ENCODE measurements at regions not wholly inside any gene's neighbourhood (a gene's known extent, or its start where the extent isn't known, plus 50 kb on each side); places are given as distances from the start of the nearest gene placed in this dataset.
A peak's percentile ranks its signal among the peaks of the same experiment; 100 is the strongest.

- TF ChIP-seq CEBPB (IDR thresholded peaks at IDR 0.05) (peak; percentile 84), ZBTB7A (IDR thresholded peaks at IDR 0.05; ENCODE audit: low read depth) (no peak), REST (IDR thresholded peaks at IDR 0.05; ENCODE audit: low read depth) (no peak), YY1 (IDR thresholded peaks at IDR 0.05; ENCODE audit: low read depth) (0 out of 2 replicates have a peak, but pooled peaks have one; percentile 17), TEAD4 (IDR thresholded peaks at IDR 0.05) (peak; percentile 76), TAF1 (IDR thresholded peaks at IDR 0.05; ENCODE audit: low read depth) (no peak), EP300 (IDR thresholded peaks at IDR 0.05; ENCODE audit: borderline replicate concordance) (peak; percentile 43; the same call in 1 of the 2 replicates)
Measured at GRCh38 chr15:85312929-85313331, 67.5 kb upstream of the AKAP13 start.

- TF ChIP-seq EP300 (IDR thresholded peaks at IDR 0.05; ENCODE audit: borderline replicate concordance) (no peak), EGR1 (IDR thresholded peaks at IDR 0.05) (no peak), MAX (IDR thresholded peaks at IDR 0.05) (no peak), TCF12 (IDR thresholded peaks at IDR 0.05; ENCODE audit: low read depth) (no peak), RAD21 (IDR thresholded peaks at IDR 0.05; ENCODE audit: low read depth) (no peak), REST (IDR thresholded peaks at IDR 0.05; ENCODE audit: low read depth) (no peak), ZBTB7A (IDR thresholded peaks at IDR 0.05; ENCODE audit: low read depth) (no peak), FOXM1 (IDR thresholded peaks at IDR 0.05; ENCODE audit: borderline replicate concordance, low read depth) (no peak), TEAD4 (IDR thresholded peaks at IDR 0.05) (no peak)
Measured at GRCh38 chr15:85313339-85313738, 67.1 kb upstream of the AKAP13 start.

- TF ChIP-seq CEBPB (IDR thresholded peaks at IDR 0.05) (no peak), TCF12 (IDR thresholded peaks at IDR 0.05; ENCODE audit: low read depth) (no peak), YY1 (IDR thresholded peaks at IDR 0.05; ENCODE audit: low read depth) (no peak), REST (IDR thresholded peaks at IDR 0.05; ENCODE audit: low read depth) (no peak), CREB1 (IDR thresholded peaks at IDR 0.05; ENCODE audit: low read depth) (no peak), TAF1 (IDR thresholded peaks at IDR 0.05; ENCODE audit: low read depth) (no peak)
Measured at GRCh38 chr15:85314146-85314545, 66.3 kb upstream of the AKAP13 start.

GRCh38 chr15:85314633-85315032, 65.8 kb upstream of the AKAP13 start:
- TF ChIP-seq CREB1 (IDR thresholded peaks at IDR 0.05; ENCODE audit: low read depth) (no peak), EGR1 (IDR thresholded peaks at IDR 0.05) (no peak), ZBTB7A (IDR thresholded peaks at IDR 0.05; ENCODE audit: low read depth) (no peak), MAX (IDR thresholded peaks at IDR 0.05) (no peak), NFIC (IDR thresholded peaks at IDR 0.05) (no peak), TAF1 (IDR thresholded peaks at IDR 0.05; ENCODE audit: low read depth) (no peak), EP300 (IDR thresholded peaks at IDR 0.05; ENCODE audit: borderline replicate concordance) (no peak), FOXM1 (IDR thresholded peaks at IDR 0.05; ENCODE audit: borderline replicate concordance, low read depth) (no peak), TCF12 (IDR thresholded peaks at IDR 0.05; ENCODE audit: low read depth) (no peak)

- no peak for TF ChIP-seq USF1 (IDR thresholded peaks at IDR 0.05)
- TF ChIP-seq ZBTB7A (IDR thresholded peaks at IDR 0.05; ENCODE audit: low read depth) = no peak
- TF ChIP-seq TAF1 (IDR thresholded peaks at IDR 0.05; ENCODE audit: low read depth) = no peak
- TF ChIP-seq FOXM1 (IDR thresholded peaks at IDR 0.05; ENCODE audit: borderline replicate concordance, low read depth) = no peak
- no peak for TF ChIP-seq NFIC (IDR thresholded peaks at IDR 0.05)
- no peak for TF ChIP-seq TCF12 (IDR thresholded peaks at IDR 0.05; ENCODE audit: low read depth)
- no peak for TF ChIP-seq CEBPB (IDR thresholded peaks at IDR 0.05)
- no peak for TF ChIP-seq CREB1 (IDR thresholded peaks at IDR 0.05; ENCODE audit: low read depth)
- TF ChIP-seq YY1 (IDR thresholded peaks at IDR 0.05; ENCODE audit: low read depth) = no peak
- no peak for TF ChIP-seq REST (IDR thresholded peaks at IDR 0.05; ENCODE audit: low read depth)
- no peak for TF ChIP-seq EGR1 (IDR thresholded peaks at IDR 0.05)
- TF ChIP-seq EP300 (IDR thresholded peaks at IDR 0.05; ENCODE audit: borderline replicate concordance) = no peak
- TF ChIP-seq TEAD4 (IDR thresholded peaks at IDR 0.05) = no peak
- no peak for TF ChIP-seq RAD21 (IDR thresholded peaks at IDR 0.05; ENCODE audit: low read depth)
- no peak for TF ChIP-seq MAX (IDR thresholded peaks at IDR 0.05)
Measured at GRCh38 chr15:85316244-85316934, 64.0 kb upstream of the AKAP13 start.
